ENCODE measurements at regions not wholly inside any gene's neighbourhood (a gene's known extent, or its start where the extent isn't known, plus 50 kb on each side); places are given as distances from the start of the nearest gene placed in this dataset.
"Not testable (repeated sequence)": the region's sequence is repeated elsewhere in the genome, so short reads cannot be mapped to it uniquely, and the experiment has no call there.

DNA sequence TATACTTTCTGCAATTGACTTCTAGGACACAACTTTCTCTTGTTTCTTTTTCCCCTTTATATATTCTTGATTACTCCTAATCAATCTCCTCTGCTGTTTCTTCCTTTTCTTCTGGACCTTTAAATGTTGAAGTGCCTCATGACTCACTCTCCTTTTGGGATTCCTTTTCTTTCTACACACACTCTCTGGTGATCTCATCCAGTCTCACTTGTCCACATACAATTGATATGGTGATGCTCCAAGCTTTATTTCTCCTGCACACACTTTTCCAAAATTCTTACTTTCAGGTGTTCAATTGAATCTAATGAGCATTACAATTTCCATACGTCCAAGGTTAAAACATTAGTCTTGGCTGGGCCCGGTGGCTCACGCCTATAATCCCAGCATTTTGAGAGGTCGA lies 794.8 kb upstream of the EPHA5 start:
- no peak for DNase-seq
- peaks cover 3% of the 10 kb centered on the region; the same call in 1 of the 2 replicates for H3K27me3 Mint-ChIP-seq (ENCODE audit: insufficient read depth)
- no peak overlapping the region for H3K27ac Mint-ChIP-seq
- peaks cover 6% of the 10 kb centered on the region; the same call in 1 of the 2 replicates for H3K4me1 Mint-ChIP-seq (ENCODE audit: low read depth)
- no peak overlapping the region for H3K4me3 Mint-ChIP-seq
- H3K9me3 Mint-ChIP-seq = peaks cover 8% of the 10 kb centered on the region; the same call in 1 of the 2 replicates
- TF ChIP-seq, protein P1, sequence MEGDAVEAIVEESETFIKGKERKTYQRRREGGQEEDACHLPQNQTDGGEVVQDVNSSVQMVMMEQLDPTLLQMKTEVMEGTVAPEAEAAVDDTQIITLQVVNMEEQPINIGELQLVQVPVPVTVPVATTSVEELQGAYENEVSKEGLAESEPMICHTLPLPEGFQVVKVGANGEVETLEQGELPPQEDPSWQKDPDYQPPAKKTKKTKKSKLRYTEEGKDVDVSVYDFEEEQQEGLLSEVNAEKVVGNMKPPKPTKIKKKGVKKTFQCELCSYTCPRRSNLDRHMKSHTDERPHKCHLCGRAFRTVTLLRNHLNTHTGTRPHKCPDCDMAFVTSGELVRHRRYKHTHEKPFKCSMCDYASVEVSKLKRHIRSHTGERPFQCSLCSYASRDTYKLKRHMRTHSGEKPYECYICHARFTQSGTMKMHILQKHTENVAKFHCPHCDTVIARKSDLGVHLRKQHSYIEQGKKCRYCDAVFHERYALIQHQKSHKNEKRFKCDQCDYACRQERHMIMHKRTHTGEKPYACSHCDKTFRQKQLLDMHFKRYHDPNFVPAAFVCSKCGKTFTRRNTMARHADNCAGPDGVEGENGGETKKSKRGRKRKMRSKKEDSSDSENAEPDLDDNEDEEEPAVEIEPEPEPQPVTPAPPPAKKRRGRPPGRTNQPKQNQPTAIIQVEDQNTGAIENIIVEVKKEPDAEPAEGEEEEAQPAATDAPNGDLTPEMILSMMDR (IDR thresholded peaks at IDR 0.05) = no peak
- no peaks in the 10 kb centered on the region; the same call in 1 of the 2 replicates for H3K36me3 Mint-ChIP-seq (ENCODE audit: low read depth)

DNA sequence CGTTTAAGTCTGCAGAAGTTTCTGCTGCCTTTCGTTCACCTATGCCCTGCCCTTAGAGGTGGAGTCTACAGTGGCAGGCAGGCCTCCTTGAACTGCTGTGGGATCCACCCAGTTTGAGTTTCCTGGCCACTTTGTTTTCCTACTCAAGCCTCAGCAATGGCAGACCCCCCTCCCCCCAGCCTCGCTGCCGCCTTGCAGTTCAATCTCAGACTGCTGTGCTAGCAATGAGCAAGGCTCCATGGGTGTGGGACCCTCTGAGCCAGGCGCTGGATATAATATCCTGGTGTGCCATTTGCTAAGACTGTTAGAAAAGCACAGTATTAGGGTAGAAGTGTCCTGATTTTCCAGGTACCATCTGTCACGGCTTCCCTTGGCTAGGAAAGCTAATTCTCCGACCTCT lies 792.6 kb upstream of the EPHA5 start:
- not testable (repeated sequence) for H3K27me3 Mint-ChIP-seq (ENCODE audit: insufficient read depth); H3K4me1 Mint-ChIP-seq (ENCODE audit: low read depth); H3K36me3 Mint-ChIP-seq (ENCODE audit: low read depth); DNase-seq; H3K4me3 Mint-ChIP-seq; H3K27ac Mint-ChIP-seq
- H3K9me3 Mint-ChIP-seq = peaks cover 25% of the 10 kb centered on the region

DNA sequence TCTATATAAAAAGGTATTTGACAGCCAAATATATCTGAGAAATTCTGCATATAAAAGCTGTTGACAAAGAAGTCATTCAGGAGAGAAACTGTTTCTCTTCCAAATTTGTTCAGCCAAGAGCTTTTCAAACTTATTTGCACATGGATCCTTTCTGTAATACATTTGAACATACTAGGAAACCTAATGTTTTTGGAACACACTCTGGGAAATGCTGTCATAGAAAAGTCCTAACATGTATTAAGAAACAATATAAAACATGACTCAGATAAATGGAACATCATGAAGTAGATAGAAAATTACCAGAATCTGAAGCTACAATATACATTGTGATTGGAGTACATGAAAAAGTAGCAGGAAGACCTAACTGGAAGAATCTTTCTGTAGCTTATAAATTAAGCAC lies 781.5 kb upstream of the EPHA5 start:
- DNase-seq = no peak
- no peaks in the 10 kb centered on the region for H3K4me1 Mint-ChIP-seq (ENCODE audit: low read depth)
- H3K4me3 Mint-ChIP-seq = no peak overlapping the region
- H3K27ac Mint-ChIP-seq = no peak overlapping the region
- TF ChIP-seq, protein P1 (IDR thresholded peaks at IDR 0.05) = no peak
- H3K36me3 Mint-ChIP-seq (ENCODE audit: low read depth) = no peaks in the 10 kb centered on the region
- H3K27me3 Mint-ChIP-seq (ENCODE audit: insufficient read depth) = no peaks in the 10 kb centered on the region
- no peaks in the 10 kb centered on the region for H3K9me3 Mint-ChIP-seq

DNA sequence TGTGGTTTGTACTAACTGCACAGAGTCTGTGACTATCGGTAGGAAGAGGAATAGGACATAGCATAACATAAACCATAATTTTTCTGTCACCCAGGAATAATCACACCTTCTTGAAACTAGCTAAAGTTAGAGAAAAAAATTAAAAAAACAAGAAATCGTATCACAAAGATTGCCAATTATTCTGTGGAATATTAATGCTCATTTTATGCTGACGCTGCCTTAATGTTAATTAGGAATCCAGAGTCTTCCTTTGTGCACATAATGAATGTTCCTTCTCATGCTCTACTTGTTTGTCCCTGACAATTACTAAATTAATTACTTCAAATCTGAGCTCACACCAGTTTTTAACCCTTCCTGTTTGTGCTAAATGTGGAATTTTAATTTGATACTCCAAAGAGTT lies 772.7 kb upstream of the EPHA5 start:
- TF ChIP-seq, protein P1 (IDR thresholded peaks at IDR 0.05) = no peak
- Mint-ChIP-seq H3K27ac (no peak overlapping the region), H3K4me1 (ENCODE audit: low read depth) (no peaks in the 10 kb centered on the region), H3K9me3 (peaks cover 5% of the 10 kb centered on the region; the same call in 1 of the 2 replicates), H3K36me3 (ENCODE audit: low read depth) (no peaks in the 10 kb centered on the region), H3K27me3 (ENCODE audit: insufficient read depth) (peaks cover 3% of the 10 kb centered on the region; the same call in 1 of the 2 replicates), H3K4me3 (no peak overlapping the region)
- no peak for DNase-seq

DNA sequence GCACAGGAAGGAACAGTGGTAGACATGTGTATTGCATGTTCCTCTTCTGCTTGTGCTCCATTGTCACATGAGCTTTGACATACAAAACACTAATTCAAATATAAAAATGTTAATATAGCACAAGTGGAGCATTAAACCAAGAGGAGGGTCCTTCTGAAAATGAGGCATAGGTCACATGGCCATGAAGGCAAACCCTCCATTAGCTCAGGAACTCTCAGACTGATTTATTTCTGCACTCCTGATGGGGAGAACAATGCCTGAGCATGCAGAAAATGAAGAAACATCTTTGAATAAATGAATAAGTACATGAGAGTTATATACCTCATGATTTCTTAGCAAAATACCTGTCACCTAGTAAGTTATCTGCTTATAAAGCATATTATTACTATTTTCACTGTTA lies 769.2 kb upstream of the EPHA5 start:
- H3K27ac Mint-ChIP-seq = no peak overlapping the region
- peaks cover 10% of the 10 kb centered on the region for H3K9me3 Mint-ChIP-seq
- peaks cover 4% of the 10 kb centered on the region; the same call in 1 of the 2 replicates for H3K36me3 Mint-ChIP-seq (ENCODE audit: low read depth)
- DNase-seq = no peak
- H3K4me1 Mint-ChIP-seq (ENCODE audit: low read depth) = no peaks in the 10 kb centered on the region
- no peak overlapping the region for H3K4me3 Mint-ChIP-seq
- TF ChIP-seq, protein P1 (IDR thresholded peaks at IDR 0.05) = no peak
- H3K27me3 Mint-ChIP-seq (ENCODE audit: insufficient read depth) = peaks cover 4% of the 10 kb centered on the region; the same call in 1 of the 2 replicates

DNA sequence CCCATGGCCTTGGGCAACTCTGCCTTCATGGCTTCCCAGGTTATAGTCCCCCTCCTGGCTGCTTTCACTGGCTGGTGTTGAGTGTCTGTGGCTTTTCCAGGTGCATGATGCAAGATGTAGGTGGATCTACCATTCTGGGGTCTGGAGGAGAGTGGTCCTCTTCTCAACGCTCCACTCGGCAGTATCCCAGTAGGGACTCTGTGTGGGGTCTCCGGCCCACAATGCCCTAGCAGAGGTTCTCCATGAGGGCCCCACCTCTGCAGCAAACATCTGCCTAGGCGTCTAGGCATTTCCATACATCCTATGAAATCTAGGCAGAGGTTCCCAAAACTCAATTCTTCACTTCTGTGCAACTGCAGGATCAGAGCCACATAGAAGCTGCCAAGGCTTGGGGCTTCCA lies 763.4 kb upstream of the EPHA5 start:
- Mint-ChIP-seq H3K36me3 (ENCODE audit: low read depth) (peaks cover 4% of the 10 kb centered on the region; the same call in 1 of the 2 replicates), H3K27me3 (ENCODE audit: insufficient read depth) (peaks cover 2% of the 10 kb centered on the region; the same call in 1 of the 2 replicates), H3K9me3 (peaks cover 6% of the 10 kb centered on the region), H3K4me3 (no peak overlapping the region), H3K27ac (no peak overlapping the region), H3K4me1 (ENCODE audit: low read depth) (peaks cover 13% of the 10 kb centered on the region; the same call in 1 of the 2 replicates)
- no peak for DNase-seq
- TF ChIP-seq, protein P1 (IDR thresholded peaks at IDR 0.05) = no peak
